ENCODE measurements at regions not wholly inside any gene's neighbourhood (a gene's known extent, or its start where the extent isn't known, plus 50 kb on each side); places are given as distances from the start of the nearest gene placed in this dataset.

GRCh38 chr14:54048736-54049135, 92.1 kb upstream of the BMP4 start:
- Mint-ChIP-seq H3K36me3 (ENCODE audit: low read depth) (no peaks in the 10 kb centered on the region), H3K27me3 (ENCODE audit: insufficient read depth) (no peaks in the 10 kb centered on the region), H3K27ac (no peak overlapping the region), H3K4me3 (no peak overlapping the region), H3K4me1 (ENCODE audit: low read depth) (no peaks in the 10 kb centered on the region), H3K9me3 (no peaks in the 10 kb centered on the region)
- no peak for DNase-seq
- TF ChIP-seq, protein P1, sequence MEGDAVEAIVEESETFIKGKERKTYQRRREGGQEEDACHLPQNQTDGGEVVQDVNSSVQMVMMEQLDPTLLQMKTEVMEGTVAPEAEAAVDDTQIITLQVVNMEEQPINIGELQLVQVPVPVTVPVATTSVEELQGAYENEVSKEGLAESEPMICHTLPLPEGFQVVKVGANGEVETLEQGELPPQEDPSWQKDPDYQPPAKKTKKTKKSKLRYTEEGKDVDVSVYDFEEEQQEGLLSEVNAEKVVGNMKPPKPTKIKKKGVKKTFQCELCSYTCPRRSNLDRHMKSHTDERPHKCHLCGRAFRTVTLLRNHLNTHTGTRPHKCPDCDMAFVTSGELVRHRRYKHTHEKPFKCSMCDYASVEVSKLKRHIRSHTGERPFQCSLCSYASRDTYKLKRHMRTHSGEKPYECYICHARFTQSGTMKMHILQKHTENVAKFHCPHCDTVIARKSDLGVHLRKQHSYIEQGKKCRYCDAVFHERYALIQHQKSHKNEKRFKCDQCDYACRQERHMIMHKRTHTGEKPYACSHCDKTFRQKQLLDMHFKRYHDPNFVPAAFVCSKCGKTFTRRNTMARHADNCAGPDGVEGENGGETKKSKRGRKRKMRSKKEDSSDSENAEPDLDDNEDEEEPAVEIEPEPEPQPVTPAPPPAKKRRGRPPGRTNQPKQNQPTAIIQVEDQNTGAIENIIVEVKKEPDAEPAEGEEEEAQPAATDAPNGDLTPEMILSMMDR (IDR thresholded peaks at IDR 0.05): no peak

DNA sequence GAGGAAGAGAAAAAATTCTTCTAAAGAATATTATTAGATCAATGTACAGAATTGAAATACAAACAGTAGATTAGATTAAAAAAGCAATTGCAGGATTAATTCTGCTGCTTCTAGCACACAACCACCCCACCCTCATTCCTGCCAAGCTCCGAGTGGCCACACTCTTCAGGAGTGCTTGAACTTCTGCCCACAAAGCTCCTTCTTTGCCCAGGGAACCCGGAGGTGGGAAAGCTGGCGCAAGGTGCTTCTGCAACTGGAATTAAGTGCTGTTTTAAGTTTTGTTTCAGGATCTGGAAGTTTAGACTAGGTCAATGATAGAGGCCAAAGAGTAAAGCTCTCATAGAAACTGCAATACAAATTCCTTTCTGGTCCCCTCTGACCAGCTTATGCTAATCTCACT, 94.1 kb upstream of the BMP4 start:
- DNase-seq: no peak
- Mint-ChIP-seq H3K27me3 (ENCODE audit: insufficient read depth) (no peaks in the 10 kb centered on the region), H3K4me1 (ENCODE audit: low read depth) (no peaks in the 10 kb centered on the region), H3K36me3 (ENCODE audit: low read depth) (no peaks in the 10 kb centered on the region), H3K9me3 (no peaks in the 10 kb centered on the region), H3K27ac (no peak overlapping the region), H3K4me3 (no peak overlapping the region)
- TF ChIP-seq, protein P1 (IDR thresholded peaks at IDR 0.05): no peak

GRCh38 chr14:54052696-54053385, 96.2 kb upstream of the BMP4 start:
- H3K9me3 Mint-ChIP-seq: no peaks in the 10 kb centered on the region

DNA sequence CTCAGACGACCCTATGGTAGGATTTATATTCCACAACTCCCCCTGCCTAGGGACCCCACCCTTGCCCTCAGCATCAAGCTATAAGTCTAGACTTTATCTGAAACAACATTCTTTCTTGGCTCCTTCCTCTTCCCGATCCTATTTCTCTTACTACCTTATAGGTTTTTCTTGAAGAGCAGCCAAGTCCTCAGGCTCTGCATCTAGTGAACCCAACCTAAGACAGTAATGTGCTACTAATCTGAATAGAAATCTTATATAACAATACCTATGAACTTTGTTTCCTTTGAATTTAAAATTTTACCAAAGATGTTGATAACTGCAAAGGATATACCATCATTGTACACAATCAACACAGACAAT, 96.7 kb upstream of the BMP4 start:
- Mint-ChIP-seq H3K27me3 (ENCODE audit: insufficient read depth) (no peaks in the 10 kb centered on the region), H3K9me3 (no peaks in the 10 kb centered on the region), H3K4me3 (no peak overlapping the region), H3K4me1 (ENCODE audit: low read depth) (no peaks in the 10 kb centered on the region), H3K27ac (no peak overlapping the region), H3K36me3 (ENCODE audit: low read depth) (no peaks in the 10 kb centered on the region)
- no peak for DNase-seq
- TF ChIP-seq, protein P1 (IDR thresholded peaks at IDR 0.05): no peak

More at GRCh38 chr14:54052696-54053385, 96.2 kb upstream of the BMP4 start:
- DNase-seq: no peak
- Mint-ChIP-seq H3K36me3 (ENCODE audit: low read depth) (no peaks in the 10 kb centered on the region), H3K27ac (no peak overlapping the region), H3K4me1 (ENCODE audit: low read depth) (no peaks in the 10 kb centered on the region), H3K4me3 (no peak overlapping the region; the same call in 1 of the 2 replicates), H3K27me3 (ENCODE audit: insufficient read depth) (no peaks in the 10 kb centered on the region)
- TF ChIP-seq, protein P1 (IDR thresholded peaks at IDR 0.05): no peak

DNA sequence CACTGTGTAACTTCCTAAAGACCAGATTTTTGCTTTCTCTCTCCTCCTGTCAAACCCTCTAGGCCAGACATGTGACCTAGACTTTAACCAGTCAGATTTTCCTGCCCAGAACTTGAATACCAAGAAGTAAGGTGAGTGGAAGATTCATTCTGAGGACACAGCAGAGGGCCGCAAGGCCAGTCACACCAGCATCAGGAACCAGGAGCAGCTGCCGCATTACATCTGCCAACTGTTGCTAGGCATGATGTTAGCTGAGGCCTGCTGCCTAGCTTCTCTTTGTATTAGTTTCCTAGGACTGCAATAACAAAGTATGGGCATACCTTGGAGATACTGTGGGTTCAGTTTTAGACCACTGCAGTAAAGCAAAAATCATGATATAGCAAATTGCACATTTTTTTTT, 101.9 kb upstream of the BMP4 start:
- Mint-ChIP-seq H3K27me3 (ENCODE audit: insufficient read depth) (no peaks in the 10 kb centered on the region), H3K4me3 (no peak overlapping the region), H3K27ac (no peak overlapping the region), H3K4me1 (ENCODE audit: low read depth) (no peaks in the 10 kb centered on the region), H3K36me3 (ENCODE audit: low read depth) (no peaks in the 10 kb centered on the region), H3K9me3 (no peaks in the 10 kb centered on the region)
- TF ChIP-seq, protein P1 (IDR thresholded peaks at IDR 0.05): no peak
- no peak for DNase-seq
